NCI-H524 (cell line): ENCODE measurements at regions not wholly inside any gene's neighbourhood (a gene's known extent, or its start where the extent isn't known, plus 50 kb on each side); places are given as distances from the start of the nearest gene placed in this dataset.
"Not testable (repeated sequence)": the region's sequence is repeated elsewhere in the genome, so short reads cannot be mapped to it uniquely, and the experiment has no call there.

Source experiments
- DNase-seq, 2 experiments: peaks; one replicate each; lab custom pipeline; 2025; lab: John Stamatoyannopoulos, UW

DNA sequence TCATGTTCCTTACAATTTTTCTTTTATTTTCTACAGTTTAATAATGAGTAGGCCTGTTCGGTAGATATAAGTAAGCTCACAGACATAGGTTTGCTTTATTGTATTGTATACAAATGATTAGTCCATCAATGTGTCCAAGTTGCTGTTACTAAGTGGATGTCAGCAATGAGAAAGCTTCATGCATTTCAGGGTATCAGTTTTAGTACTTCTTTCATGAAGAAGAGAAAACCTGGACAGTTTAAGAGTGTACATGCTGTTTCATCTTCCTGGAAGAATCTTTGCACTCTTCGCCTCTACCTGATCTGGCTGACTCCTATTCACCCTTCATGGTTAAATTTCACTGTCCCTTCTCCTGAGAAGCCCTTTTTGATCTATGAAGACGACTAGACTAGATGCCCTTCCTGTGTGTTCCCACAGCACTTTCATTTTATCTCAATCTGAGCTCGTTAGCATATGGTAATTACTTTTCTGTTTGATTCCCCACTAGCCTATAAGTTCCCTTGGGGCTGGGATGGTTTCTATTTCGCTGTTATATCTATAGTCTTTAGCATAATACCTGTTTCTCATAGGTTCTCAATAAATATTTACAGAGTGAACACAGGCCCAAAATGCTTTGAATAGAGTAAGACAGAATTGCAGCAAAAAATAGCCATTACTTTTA lies 70.7 kb downstream of the CETN3 start:
- DNase-seq: no peak

DNA sequence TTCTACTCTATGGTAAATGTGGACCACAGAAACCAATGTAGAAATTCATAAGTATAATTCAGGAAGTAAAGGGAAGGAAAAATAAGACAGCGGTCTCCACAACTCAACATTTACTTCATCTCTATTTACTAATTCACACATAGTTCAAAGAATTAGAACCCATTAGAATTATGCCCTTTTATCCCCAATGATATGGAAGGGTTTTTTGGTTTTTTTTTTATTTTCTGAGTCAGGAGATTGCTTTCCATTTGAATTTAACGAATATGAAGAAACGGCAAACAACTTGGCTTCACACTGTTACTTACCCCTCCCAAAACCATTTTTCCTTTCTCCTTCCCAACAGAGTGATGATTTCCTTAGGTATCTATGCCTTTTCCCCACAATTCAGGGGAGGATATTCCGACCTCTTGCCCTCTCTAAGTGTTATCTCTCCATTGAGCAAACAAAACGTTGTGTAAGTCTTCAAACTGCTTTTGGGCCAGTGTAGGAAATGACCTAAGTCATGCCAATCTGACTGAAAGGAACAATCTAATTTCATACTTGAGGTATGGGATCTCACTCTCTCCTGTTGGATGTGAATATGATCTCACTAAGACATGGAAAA lies 72.0 kb downstream of the CETN3 start:
- no peak for DNase-seq

DNA sequence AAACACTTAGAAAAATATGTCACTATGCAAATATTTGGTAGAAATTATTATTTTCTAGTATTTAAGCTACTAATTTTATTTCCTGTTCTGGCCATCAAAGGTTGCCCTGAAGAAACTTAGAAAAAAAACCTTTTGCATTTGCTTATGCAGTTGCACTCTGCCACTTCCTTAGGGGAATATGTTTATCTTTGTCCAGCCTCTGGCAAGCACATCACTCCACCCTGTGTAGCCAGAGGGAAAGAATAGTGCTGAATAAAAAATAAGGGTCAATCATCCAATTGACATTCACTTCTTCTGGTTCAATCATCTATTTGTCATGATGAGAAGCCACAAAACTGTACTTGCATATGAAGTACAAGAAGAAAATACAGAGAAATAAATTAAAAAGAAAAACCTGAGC lies 72.8 kb downstream of the CETN3 start:
- DNase-seq: no peak

DNA sequence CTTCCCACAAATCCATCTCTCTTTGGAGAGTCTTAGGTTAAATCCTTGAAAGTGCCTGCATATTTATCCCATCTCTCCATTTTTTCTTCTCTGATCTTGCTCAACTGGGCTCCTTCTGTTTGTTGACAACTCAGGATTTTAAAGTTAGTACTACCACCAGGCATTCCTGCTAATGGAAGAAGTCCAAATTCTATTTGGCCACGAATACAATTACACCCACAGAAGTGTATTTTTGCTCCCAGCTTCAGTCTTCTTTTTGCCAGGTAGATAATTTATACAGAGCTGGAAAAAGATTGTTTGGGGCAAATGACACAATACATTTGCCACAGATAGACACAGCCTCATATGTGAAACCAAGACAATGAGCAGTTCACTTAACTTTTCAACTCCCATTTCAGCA lies 74.8 kb downstream of the CETN3 start:
- no peak for DNase-seq

DNA sequence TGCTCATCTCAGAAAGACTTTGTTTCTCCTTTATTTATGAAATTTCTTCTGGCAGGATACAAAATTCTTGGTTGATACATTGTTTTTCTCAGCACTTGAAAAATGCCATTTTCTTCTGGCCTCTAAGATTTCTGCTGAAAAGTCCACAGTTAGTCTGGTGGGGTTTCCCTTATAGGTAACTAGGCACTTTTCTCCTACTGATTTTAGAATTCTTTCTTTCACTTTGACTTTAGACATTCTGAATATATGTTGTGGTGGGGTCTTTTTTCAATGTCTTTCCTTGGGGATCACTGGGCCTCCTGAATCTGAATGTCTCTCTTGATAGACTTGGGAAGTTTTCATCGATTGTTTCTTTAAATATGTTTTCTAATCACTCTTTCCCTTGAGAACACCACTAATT lies 79.6 kb downstream of the CETN3 start:
- DNase-seq: no peak

DNA sequence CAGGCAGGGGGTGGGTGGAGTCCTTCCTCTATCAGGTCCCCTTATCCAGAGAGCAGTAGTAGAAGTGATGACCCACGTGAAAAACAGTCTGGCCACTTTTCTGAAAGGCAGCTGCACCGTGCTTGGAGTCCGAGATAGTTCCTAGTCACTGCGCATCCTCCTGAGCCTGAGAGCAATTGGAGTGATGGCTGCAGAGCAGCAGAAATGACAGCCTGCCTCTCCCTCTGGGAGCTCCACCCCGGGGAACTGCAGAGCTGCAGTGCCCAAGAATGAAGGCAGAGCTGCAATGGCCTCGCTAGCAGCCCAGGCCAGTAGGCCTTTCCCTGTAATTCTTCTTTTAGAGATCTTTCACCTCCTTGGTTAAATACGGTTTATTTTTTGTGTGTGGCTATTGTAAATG lies 82.6 kb downstream of the CETN3 start:
- DNase-seq: no peak

DNA sequence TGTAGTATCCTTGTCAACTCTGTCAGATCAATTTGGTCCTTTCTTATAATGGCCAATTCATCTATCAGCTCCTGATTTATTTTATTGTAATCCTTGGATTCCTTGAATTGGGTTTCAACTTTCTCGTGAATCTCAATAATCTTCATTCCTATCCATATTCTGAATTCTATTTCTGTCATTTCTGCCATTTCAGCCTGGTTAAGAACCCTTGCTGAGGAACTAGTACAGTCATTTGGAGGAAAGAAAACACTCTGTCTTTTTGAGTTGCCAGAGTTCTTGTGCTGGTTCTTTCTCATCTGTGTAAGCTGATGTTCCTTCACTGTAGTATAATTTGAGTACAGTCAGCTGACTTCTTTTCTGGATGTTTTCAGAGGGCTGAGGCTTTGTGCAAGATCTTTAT lies 84.5 kb downstream of the CETN3 start:
- DNase-seq: no peak

DNA sequence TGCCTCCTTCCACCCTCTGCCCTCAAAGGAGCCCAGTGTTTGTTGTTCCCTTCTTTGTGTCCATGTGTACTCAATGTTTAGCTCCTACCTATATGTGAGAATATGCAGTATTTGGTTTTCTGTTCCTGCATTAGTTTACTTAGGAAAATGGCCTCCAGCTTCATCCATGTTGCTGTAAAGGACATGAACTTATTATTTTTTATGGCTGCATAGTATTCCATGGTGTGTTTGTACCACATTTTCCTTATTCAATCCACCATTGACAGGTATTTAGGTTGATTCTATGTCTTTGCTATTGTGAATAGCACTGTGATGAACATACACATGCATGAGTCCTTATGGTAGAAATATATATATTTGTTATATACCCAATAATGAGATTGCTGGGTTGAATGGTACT lies 89.2 kb downstream of the CETN3 start:
- not testable (repeated sequence) for DNase-seq

DNA sequence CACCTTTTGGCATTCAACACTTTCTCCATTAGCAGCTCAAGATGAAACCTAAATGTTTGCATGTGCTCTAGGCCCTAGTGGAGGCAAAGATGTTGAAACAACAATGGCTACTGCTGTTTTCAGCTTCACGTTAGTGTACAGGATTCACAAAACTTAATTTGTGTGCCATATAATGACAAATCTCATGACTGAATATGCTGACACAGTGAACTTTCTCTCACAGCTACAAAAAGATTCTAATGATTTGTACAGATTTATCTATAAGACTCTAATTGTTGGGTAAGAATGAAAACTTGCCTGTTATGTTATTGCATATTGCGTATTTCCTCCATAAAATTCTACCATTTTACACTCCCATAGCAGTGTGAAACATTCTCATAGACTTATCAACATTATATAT lies 97.5 kb downstream of the CETN3 start:
- DNase-seq: no peak

DNA sequence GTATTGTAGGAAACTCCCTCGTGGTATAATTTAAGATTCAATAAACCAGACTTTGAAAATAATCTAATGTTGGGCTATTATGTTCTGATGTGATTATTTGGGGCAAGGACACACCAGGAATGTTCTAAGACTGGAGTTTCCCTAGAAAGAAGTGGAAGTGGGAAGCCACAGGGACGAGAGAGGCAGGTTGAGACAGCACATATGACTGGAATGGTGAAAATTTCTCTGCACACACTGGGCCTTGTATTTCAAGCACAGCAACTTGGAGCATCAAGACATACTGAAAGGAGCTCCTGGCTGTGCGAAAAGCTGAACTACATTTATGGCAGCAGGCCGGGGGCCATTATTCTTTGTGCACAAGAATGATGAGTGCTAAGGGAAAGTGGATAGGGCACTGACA lies 98.2 kb downstream of the CETN3 start:
- no peak for DNase-seq

DNA sequence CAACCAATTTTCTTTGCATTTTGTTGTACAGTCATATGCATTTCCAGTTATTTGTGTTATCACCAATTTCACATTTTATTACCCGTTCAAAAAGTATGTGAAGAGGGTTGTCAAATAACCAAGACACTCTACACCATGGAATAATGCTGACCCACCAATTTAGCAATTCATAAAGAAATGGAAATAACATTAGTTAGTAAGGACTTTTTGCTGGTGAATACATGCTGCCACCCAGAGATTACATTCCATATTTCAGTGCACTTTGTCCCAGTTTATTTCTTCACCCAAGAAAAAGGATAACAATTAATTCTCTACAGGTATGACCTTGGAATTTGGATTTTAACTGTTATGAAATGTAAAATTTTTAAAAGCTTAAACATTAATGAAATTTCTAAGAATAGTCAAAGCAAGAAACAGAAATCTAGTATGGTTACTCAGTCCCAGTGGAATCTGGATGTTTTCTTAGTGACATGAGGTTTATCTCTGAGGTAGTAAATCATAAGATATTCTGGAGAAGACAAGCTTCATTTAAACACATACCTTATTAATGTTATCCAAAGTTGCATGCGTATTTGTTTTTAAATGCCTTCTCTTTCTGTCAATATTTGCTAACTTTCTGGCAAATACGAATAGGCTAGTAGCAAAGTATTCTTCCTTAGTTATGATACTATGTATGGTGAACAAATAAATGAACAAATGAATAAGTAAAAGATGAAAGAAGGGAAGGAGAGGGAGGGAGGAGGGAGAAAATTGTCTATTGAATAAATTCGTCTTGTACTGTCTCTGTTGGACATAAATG lies 100.6 kb downstream of the CETN3 start:
- no peak for DNase-seq

DNA sequence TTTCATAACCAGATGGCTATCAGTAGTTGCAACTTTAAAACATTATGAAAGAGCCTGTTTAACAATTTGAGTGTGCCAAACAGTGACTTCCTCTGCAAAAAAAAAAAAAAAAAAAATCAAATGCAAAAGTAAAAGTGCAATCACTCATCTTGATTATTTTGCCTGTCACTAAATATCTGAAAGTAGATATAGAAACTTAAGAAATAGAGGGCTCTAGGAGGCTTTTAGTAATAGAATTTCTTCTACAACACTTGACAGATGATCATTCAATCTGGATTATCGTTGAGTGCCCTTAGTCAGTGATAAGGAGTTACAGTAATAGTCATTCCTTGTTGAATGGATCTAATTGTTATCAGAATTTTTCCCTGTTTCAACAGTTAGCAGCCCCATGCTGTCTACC lies 101.8 kb downstream of the CETN3 start:
- peak in 1 of 2 experiments; percentile 20 for DNase-seq

DNA sequence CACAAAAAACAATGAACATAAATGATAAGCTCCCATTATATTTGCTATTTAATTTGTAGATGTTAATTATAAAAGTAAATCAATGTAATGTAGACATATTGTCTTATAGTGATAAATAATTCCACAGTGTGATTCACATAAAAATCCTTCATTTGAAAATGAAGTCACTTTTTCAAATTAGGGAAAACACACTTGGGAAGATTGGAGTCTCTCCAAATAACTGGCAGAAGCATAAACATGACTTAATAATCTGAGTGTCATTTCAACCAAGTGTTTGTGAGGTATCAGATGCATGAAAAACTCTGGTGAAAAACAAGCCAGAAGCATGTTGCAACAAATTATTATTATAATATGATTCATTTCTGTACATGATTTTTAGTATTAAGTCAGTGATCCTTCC lies 102.2 kb downstream of the CETN3 start:
- DNase-seq: no peak

DNA sequence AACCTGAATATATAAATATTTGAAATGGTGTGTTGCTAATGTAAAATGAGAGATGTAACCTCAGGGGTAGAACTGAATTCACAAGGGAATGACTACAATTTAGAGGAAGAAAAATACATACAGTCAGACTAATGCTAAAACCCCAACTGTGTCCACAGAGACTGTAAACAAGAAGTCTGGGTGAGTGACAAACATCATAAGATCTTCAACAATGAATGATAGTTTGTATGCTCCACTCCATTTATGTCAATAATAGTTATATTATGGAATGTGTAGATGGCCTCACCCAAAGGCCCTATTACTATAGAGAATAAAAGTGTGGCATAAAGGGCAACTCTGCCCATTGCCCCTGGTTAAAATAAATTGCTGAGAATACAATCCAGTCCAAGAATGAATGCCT lies 102.9 kb downstream of the CETN3 start:
- no peak for DNase-seq

DNA sequence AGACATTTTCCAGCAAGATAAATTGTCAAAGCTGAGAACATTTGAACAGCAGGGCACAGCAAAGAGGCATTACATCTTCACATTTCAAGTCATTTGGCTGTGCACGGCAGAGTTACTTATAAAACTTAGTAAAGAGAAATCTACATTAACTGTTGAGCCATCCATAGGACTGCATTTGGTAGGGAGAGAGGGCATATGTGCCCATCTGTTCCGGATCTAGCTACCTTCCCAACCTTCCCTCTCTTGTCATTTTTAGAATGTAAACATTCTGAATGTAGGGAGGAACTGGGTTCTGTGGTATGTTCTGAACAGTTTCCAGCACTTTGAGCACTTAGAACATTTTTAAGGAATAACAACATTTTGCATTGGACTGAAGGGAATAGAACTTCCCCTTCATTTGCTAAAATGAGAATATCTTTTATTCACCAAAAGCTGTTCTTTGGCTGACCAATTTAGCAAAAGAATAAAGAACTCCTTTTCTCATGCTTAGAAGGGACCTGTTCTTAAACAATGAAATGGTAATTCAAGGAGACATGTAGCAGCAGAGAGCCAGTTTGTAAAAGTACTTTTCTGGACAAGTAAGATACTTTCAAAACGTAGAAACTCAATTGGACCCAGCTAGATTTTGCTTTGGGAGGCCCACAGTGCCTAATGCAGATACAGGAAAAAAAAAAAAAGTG lies 104.4 kb downstream of the CETN3 start:
- DNase-seq: peak in 1 of 2 experiments; percentile 1

DNA sequence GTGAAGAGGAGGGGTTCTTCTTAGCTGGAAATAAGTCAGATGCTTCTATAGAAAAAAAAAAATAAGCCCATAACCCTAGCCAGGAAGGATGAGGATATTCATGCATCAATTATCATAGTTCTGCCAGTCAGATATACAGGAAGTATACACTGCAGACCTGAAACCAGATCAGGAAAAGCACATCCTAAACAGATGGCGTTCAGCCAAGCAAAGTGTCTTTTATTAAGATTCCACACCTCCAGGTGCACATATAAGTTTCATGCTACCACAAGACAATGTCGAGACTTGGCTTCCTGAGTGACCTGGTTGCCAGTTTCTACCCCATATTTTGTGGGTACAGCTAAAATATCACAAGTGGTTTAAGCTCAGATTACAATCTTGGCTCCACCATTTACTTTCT lies 108.3 kb downstream of the CETN3 start:
- DNase-seq: peak in 1 of 2 experiments; percentile 1

DNA sequence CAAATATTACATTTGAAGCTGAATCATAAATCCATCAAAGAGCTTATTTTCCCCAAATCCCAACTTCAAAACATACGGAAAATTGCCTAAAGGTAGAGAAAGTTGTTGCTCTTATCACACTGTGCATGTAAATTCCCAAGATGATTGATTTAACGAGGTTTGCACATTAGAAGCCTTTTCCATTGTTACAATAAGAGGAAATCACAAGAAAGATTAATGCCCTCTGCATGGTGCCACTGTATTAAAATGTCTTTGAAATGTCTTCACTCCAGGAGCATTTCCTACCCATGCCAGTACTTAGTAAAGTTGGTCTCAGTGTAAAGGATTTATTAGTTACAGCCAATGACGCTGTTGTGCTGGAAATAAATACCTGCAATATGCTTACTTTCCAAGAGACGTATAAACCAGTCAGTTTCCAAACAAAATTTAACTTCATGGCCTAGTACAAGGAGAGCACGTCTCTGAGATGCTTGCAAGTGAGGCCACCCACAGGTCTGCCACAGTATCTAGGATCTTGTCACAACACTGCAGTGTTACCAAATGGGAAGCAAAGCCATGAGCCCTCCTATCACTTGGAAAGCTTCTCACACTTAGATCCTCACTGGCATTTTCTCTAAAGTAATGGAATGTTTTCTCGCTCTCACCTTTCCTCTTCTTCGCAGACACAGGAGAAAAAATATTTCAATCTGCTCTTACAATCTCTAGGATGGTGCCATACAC lies 112.4 kb downstream of the CETN3 start:
- no peak for DNase-seq

DNA sequence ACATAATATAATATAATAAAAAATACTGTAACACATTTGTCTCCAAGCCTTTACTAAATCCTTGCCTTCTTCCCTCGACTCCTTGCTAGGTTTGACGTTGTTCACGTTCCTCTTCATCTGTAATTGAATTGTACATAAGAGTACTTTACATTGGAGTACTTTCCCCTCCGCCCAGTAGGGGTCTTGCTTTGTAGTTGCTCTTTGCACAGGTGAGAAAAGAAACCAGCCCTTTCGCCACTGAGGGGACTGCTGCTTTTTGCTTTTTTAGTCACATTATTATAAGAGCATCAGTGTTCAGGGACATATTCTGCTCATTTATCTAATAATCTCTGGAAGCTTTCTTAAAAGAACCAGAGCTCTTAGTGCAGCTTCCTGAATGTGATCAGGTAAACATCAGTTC lies 115.0 kb downstream of the CETN3 start:
- DNase-seq: peak; percentile 3

DNA sequence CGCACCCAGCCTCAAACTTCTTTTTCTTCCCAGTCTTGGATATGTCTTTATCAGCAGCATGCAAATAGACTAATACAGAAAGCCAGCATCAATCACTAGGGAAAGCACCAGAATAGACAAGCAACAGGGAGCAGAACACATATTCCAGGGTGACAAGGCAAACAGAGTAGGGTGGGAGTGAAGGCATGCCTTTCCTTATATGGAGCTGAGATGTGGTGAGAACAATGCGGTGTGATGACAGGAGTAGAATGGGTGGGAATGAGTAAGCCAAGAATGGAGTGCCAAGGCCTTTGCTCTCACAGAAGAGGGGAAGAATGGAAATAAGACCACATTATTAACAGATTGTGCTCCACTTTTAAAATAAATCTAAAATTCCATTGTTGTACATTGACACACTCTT lies 115.6 kb downstream of the CETN3 start:
- no peak for DNase-seq

DNA sequence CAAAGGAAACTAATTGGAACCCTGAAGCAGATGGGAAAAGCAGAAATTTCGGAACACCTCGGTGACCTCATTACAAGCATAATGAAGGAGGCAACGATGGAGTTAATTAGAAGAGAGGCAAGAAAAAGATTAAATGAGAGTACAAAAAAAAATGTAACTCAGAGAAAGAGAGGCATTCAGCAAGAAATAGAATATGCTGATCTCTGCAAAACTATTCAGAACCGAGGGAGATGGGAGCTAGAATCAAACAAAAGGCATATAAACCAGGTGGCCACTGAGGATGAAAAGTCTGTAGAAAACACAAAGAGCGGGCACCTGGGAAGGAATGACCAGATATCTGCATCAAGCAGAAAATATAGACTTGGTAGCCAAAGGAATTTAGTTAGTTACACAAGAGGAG lies 118.9 kb downstream of the CETN3 start:
- DNase-seq: no peak

DNA sequence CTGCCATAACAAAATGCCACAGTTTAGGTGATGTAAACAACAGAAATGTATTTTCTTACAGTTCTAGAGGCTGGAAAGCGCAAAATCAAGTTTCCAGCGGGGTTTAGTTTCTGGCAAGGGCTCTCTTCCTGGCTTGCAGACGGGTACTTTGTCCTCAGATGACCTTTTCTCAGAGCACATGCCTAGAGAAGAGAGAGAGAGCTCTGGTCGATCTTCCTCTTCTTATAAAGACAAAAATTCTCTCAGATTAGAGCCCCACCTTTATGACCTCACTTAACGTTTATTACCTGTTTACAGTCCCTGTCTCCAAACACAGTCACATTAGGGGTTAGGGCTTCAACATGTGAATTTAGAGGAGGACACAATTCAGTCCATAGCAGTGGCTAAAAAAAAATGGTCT lies 119.7 kb downstream of the CETN3 start:
- no peak for DNase-seq

DNA sequence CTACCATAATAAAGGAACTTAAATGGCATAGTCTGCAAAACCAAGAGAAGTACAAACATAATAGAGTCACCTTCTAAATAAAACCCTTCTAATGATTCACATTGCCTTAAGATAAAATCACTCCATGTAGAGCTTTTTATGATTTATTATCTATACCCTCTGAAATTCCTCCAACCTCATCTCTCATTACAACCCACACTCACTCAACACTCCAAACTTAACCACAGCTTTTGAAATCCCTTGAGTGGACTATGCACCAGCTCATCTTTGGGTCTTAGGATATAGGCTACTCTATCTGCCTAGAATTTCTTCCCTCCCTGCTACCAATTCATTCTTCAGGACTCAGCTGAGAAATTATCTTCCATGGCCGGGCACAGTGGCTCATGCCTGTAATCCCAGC lies 122.5 kb downstream of the CETN3 start:
- DNase-seq: no peak
